Panc1 (cell line): ENCODE measurements at regions not wholly inside any gene's neighbourhood (a gene's known extent, or its start where the extent isn't known, plus 50 kb on each side); places are given as distances from the start of the nearest gene placed in this dataset.

Source experiments
- ATAC-seq: fragments of 200-7000 bp; cut with Tn5 transposase; 2 replicates; pipeline ENCODE4 v1.9.1; 2020; ENCODE audit warnings: mild to moderate bottlenecking, moderate library complexity
- BruUV-seq: library from RNA; stranded (reverse); fragments of 400-500 nt; replicated peaks from 2 replicates; lab custom pipeline; 2021; lab: Mats Ljungman, UMichigan
- CTCF ChIA-PET: fragments of 300-600 bp; sonication (Branson Sonifier 250); formaldehyde crosslinking; loops from one replicate; lab custom pipeline; 2022; ENCODE audit warnings: antibody characterized with exemption; lab: Charles Lee
- POLR2A ChIA-PET: fragments of 300-600 bp; sonication (Branson Sonifier 250); formaldehyde crosslinking; loops from one replicate; lab custom pipeline; 2022; ENCODE audit warnings: antibody characterized with exemption; lab: Charles Lee
- DNase-seq: peaks from one replicate; pipeline ENCODE4 v3.0.0-alpha.2; 2010; ENCODE audit warnings: low read depth, low spot score
- H3K27ac ChIP-seq: 2 replicates; pipeline ENCODE4 v1.5.1; 2011; ENCODE audit warnings: mild to moderate bottlenecking, low read length, inconsistent platforms
- H3K27me3 ChIP-seq: fragments of 200-500 bp; sonication (Bioruptor generic); 2 replicates; pipeline ENCODE4 v1.6.0; 2014; ENCODE audit warnings: low read length, inconsistent platforms; ENCODE audit not compliant: control insufficient read depth, insufficient read depth
- H3K36me3 ChIP-seq: fragments of 200-500 bp; sonication (Bioruptor generic); 2 replicates; pipeline ENCODE4 v1.5.1; 2014; ENCODE audit warnings: inconsistent platforms, mild to moderate bottlenecking, low read length, moderate library complexity; ENCODE audit not compliant: control insufficient read depth, insufficient read depth
- H3K4me1 ChIP-seq: 2 replicates; pipeline ENCODE4 v1.5.1; 2011; ENCODE audit warnings: inconsistent platforms, mild to moderate bottlenecking, low read length, moderate library complexity; ENCODE audit not compliant: control insufficient read depth, insufficient read depth
- H3K4me3 ChIP-seq, 2 experiments: 2 replicates each; pipeline ENCODE4 v1.5.1; 2011 to 2012; ENCODE audit warnings: low read depth in 2 of 2, low read length in 2 of 2, mild to moderate bottlenecking in 2 of 2, inconsistent platforms in 1 of 2, moderate library complexity in 1 of 2
- H3K9me3 ChIP-seq: fragments of 200-500 bp; sonication (Bioruptor generic); 2 replicates; pipeline ENCODE4 v1.5.1; 2014; ENCODE audit warnings: low read depth, mild to moderate bottlenecking, inconsistent platforms, low read length, moderate library complexity; ENCODE audit not compliant: control insufficient read depth, insufficient read depth
- CTCF ChIP-seq: fragments of 450-650 bp; IDR thresholded peaks from 2 replicates; pipeline ENCODE4 v1.5.1; 2017; ENCODE audit warnings: mild to moderate bottlenecking
- POLR2AphosphoS5 ChIP-seq: IDR thresholded peaks from 2 replicates; pipeline ENCODE4 v1.6.1; 2012; ENCODE audit warnings: mild to moderate bottlenecking, low read depth, low read length, moderate library complexity
- SIN3A ChIP-seq: IDR thresholded peaks from 2 replicates; pipeline ENCODE4 v1.6.1; 2012; ENCODE audit warnings: low read depth, mild to moderate bottlenecking, low read length, moderate library complexity, borderline replicate concordance; ENCODE audit not compliant: insufficient read depth
- TCF7L2 ChIP-seq: IDR thresholded peaks from 2 replicates; pipeline ENCODE4 v1.6.1; 2011; ENCODE audit warnings: mild to moderate bottlenecking, low read depth, low read length, inconsistent platforms
- in situ Hi-C: cut with HindIII; loops from 2 replicates; pipeline ENCODE4 v1.10.0; 2016; ENCODE audit warnings: low sequenced_read_pairs, low pct_unique_long_range_greater_than_20kb
- intact Hi-C: fragments of 100-400 bp; cut with micrococcal nuclease; formaldehyde crosslinking; loops from one replicate; pipeline ENCODE4 v1.10.0; 2022; ENCODE audit not compliant: unreplicated experiment
- TF ChIP-seq, protein P1 (sequence below), 2 experiments: IDR thresholded peaks; 2 replicates each; pipeline ENCODE4 v1.6.1; 2011 to 2012; ENCODE audit warnings: low read depth in 2 of 2, control low read depth in 1 of 2, low read length in 1 of 2, mild to moderate bottlenecking in 1 of 2, moderate library complexity in 1 of 2; ENCODE audit not compliant: insufficient read depth in 1 of 2

- Histone ChIP-seq H3K36me3 (no peaks in the 10 kb centered on the region), H3K27ac (no peak overlapping the region), H3K27me3 (no peaks in the 10 kb centered on the region; the same call in 1 of the 2 replicates), H3K9me3 (no peaks in the 10 kb centered on the region), H3K4me3 (no peak overlapping the region), H3K4me1 (no peaks in the 10 kb centered on the region)
- no peak for DNase-seq
- BruUV-seq, result no TSS peak
- TF ChIP-seq SIN3A, result no peak
- no peak for TF ChIP-seq TCF7L2
- TF ChIP-seq POLR2AphosphoS5, result no peak
- TF ChIP-seq, protein P1, sequence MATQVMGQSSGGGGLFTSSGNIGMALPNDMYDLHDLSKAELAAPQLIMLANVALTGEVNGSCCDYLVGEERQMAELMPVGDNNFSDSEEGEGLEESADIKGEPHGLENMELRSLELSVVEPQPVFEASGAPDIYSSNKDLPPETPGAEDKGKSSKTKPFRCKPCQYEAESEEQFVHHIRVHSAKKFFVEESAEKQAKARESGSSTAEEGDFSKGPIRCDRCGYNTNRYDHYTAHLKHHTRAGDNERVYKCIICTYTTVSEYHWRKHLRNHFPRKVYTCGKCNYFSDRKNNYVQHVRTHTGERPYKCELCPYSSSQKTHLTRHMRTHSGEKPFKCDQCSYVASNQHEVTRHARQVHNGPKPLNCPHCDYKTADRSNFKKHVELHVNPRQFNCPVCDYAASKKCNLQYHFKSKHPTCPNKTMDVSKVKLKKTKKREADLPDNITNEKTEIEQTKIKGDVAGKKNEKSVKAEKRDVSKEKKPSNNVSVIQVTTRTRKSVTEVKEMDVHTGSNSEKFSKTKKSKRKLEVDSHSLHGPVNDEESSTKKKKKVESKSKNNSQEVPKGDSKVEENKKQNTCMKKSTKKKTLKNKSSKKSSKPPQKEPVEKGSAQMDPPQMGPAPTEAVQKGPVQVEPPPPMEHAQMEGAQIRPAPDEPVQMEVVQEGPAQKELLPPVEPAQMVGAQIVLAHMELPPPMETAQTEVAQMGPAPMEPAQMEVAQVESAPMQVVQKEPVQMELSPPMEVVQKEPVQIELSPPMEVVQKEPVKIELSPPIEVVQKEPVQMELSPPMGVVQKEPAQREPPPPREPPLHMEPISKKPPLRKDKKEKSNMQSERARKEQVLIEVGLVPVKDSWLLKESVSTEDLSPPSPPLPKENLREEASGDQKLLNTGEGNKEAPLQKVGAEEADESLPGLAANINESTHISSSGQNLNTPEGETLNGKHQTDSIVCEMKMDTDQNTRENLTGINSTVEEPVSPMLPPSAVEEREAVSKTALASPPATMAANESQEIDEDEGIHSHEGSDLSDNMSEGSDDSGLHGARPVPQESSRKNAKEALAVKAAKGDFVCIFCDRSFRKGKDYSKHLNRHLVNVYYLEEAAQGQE (IDR thresholded peaks at IDR 0.05; ENCODE audit: insufficient read depth in 1 of 2, low read depth in 2 of 2, low read length in 1 of 2), result no peak
- no peak for TF ChIP-seq CTCF
- intact Hi-C loops (no loop called here), in situ Hi-C loops (no loop called here)
- CTCF ChIA-PET, result no interaction called here
- POLR2A ChIA-PET, result no interaction called here
- no peak for ATAC-seq
Measured at GRCh38 chr16:66064801-66065530, 301.5 kb upstream of the CDH5 start.

DNA sequence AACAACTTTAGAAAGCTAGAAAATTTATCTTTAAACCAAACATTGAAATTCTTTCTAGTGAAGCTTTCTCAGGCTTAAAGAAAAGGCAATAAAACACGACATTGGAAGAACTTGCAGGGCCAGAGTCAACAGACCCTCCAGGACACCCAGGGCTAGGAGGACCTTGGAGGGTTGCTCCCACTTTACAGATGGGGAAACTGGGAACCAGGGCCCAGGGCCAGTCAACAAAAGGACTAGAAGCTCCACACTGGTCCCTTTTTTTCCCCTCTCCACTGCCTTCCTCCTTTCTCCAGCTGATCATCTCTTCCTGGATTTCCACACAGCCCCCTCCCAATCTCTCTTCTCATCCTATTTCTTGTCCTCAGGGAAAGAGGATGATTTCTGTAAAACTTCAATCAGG lies 307.7 kb upstream of the CDH5 start:
- no peak for ATAC-seq
- TF ChIP-seq CTCF, result no peak
- no peak for TF ChIP-seq TCF7L2
- no peak for TF ChIP-seq SIN3A
- TF ChIP-seq, protein P1 (IDR thresholded peaks at IDR 0.05; ENCODE audit: insufficient read depth in 1 of 2, low read depth in 2 of 2, low read length in 1 of 2), result no peak
- no peak for TF ChIP-seq POLR2AphosphoS5
- no peak for DNase-seq
- BruUV-seq, result no TSS peak
- Histone ChIP-seq H3K4me1 (no peaks in the 10 kb centered on the region), H3K27me3 (no peaks in the 10 kb centered on the region; the same call in 1 of the 2 replicates), H3K9me3 (no peaks in the 10 kb centered on the region), H3K27ac (no peak overlapping the region), H3K36me3 (no peaks in the 10 kb centered on the region), H3K4me3 (no peak overlapping the region)
- intact Hi-C loops, result no loop called here
- CTCF ChIA-PET, result no interaction called here
- POLR2A ChIA-PET, result no interaction called here
- in situ Hi-C loops, result no loop called here
